Upper lobe of left lung (tissue), 4 donors: ENCODE measurements at regions not wholly inside any gene's neighbourhood (a gene's known extent, or its start where the extent isn't known, plus 50 kb on each side); places are given as distances from the start of the nearest gene placed in this dataset.

Source experiments
- CTCF ChIP-seq, 6 experiments: fragments of 450-650 bp in 4 of 6; fragments of 200-600 bp in 2 of 6; sonication (generic) in 2 of 6; IDR thresholded peaks; one replicate each; pipeline ENCODE4 v1.5.1; 2016 to 2019; ENCODE audit warnings: antibody characterized with exemption in 6 of 6
- EP300 ChIP-seq, 4 donors: sonication (generic); formaldehyde crosslinking; IDR thresholded peaks; one replicate each; pipeline ENCODE4 v1.5.1; 2017; ENCODE audit warnings: antibody characterized with exemption in 4 of 4, control low read depth in 2 of 4
- POLR2A ChIP-seq, 4 donors: fragments of 450-650 bp; IDR thresholded peaks; one replicate each; pipeline ENCODE4 v1.5.1; 2016 to 2017; ENCODE audit warnings: antibody characterized with exemption in 4 of 4, mild to moderate bottlenecking in 2 of 4
- POLR2AphosphoS5 ChIP-seq, 2 donors: sonication (generic); formaldehyde crosslinking; IDR thresholded peaks; one replicate each; pipeline ENCODE4 v1.5.1; 2017; ENCODE audit warnings: antibody characterized with exemption in 2 of 2

- no peak for TF ChIP-seq CTCF (IDR thresholded peaks at IDR 0.05)
- no peak for TF ChIP-seq POLR2A (IDR thresholded peaks at IDR 0.05)
- no peak for TF ChIP-seq POLR2AphosphoS5 (IDR thresholded peaks at IDR 0.05)
- no peak for TF ChIP-seq EP300 (IDR thresholded peaks at IDR 0.05)
Measured at GRCh38 chr2:144849612-144850011, 329.7 kb upstream of the ZEB2 start.
